Breast epithelium (tissue), 4 donors: ENCODE measurements at regions not wholly inside any gene's neighbourhood (a gene's known extent, or its start where the extent isn't known, plus 50 kb on each side); places are given as distances from the start of the nearest gene placed in this dataset.
"Not testable (repeated sequence)": the region's sequence is repeated elsewhere in the genome, so short reads cannot be mapped to it uniquely, and the experiment has no call there.

Source experiments
- DNase-seq, 2 donors: peaks; one replicate each; pipeline ENCODE4 v3.0.0-alpha.2; 2019; ENCODE audit warnings: low spot score in 2 of 2
- H3K27ac ChIP-seq, 2 donors: fragments of 200-600 bp; sonication (generic) in 1 of 2; one replicate each; pipeline ENCODE4 v1.5.1; 2016 to 2019; ENCODE audit warnings: mild to moderate bottlenecking in 1 of 2
- H3K27me3 ChIP-seq, 2 donors: fragments of 200-600 bp; sonication (generic) in 1 of 2; one replicate each; pipeline versions ENCODE4 v1.5.1 to v1.6.0; 2017 to 2019; ENCODE audit warnings: control low read depth in 1 of 2, mild to moderate bottlenecking in 1 of 2
- H3K36me3 ChIP-seq: fragments of 200-600 bp; one replicate; pipeline ENCODE4 v1.5.1; 2019
- H3K4me1 ChIP-seq, 2 donors: fragments of 200-600 bp; sonication (generic); one replicate each; pipeline ENCODE4 v1.5.1; 2016 to 2019; ENCODE audit warnings: control low read depth in 1 of 2
- H3K4me3 ChIP-seq, 3 donors: fragments of 200-600 bp; sonication (generic); 1 replicate in 2 of 3; 2 replicates in 1 of 3; pipeline ENCODE4 v1.5.1; 2016 to 2019; ENCODE audit warnings: mild to moderate bottlenecking in 3 of 3, moderate library complexity in 2 of 3
- H3K9me3 ChIP-seq, 2 donors: fragments of 200-600 bp; sonication (generic) in 1 of 2; one replicate each; pipeline ENCODE4 v1.5.1; 2016 to 2019; ENCODE audit warnings: control low read depth in 1 of 2
- CTCF ChIP-seq, 3 donors: fragments of 450-650 bp; IDR thresholded peaks; one replicate each; pipeline ENCODE4 v1.5.1; 2016 to 2017; ENCODE audit warnings: antibody characterized with exemption in 3 of 3, mild to moderate bottlenecking in 3 of 3, moderate library complexity in 3 of 3
- POLR2A ChIP-seq: fragments of 450-650 bp; IDR thresholded peaks from one replicate; pipeline ENCODE4 v1.6.1; 2016; ENCODE audit warnings: antibody characterized with exemption, mild to moderate bottlenecking, moderate library complexity
- POLR2AphosphoS5 ChIP-seq, 3 donors: sonication (generic); formaldehyde crosslinking; IDR thresholded peaks; one replicate each; pipeline ENCODE4 v1.6.1; 2017; ENCODE audit warnings: antibody characterized with exemption in 3 of 3
- intact Hi-C: fragments of 100-400 bp; cut with DNase I; formaldehyde crosslinking; loops from one replicate; pipeline ENCODE4 v1.15.1; 2023; ENCODE audit warnings: low total_unique reads

- Histone ChIP-seq H3K27me3 (no peaks in the 10 kb centered on the region), H3K27ac (peak overlapping the region in 1 of 2 donors; percentile 14), H3K9me3 (no peaks in the 10 kb centered on the region), H3K36me3 (no peaks in the 10 kb centered on the region), H3K4me1 (peaks cover 0 to 2% of the 10 kb centered on the region in 2 donors), H3K4me3 (no peak overlapping the region)
- DNase-seq: no peak
- TF ChIP-seq POLR2AphosphoS5 (IDR thresholded peaks at IDR 0.05) (peak; percentile 38 to 71 (median 66)), CTCF (IDR thresholded peaks at IDR 0.05) (no peak)
- intact Hi-C loops: no loop called here
These were observed 76.1 kb downstream of the ARRDC3 start for GRCh38 chr5:91307048-91307447.

- Histone ChIP-seq H3K36me3 (no peaks in the 10 kb centered on the region), H3K27me3 (no peaks in the 10 kb centered on the region), H3K4me3 (no peak overlapping the region), H3K9me3 (no peaks in the 10 kb centered on the region), H3K4me1 (no peaks in the 10 kb centered on the region), H3K27ac (peak overlapping the region in 1 of 2 donors; percentile 14)
- no peak for TF ChIP-seq CTCF (IDR thresholded peaks at IDR 0.05)
- no peak for TF ChIP-seq POLR2A
- no peak for TF ChIP-seq POLR2AphosphoS5 (IDR thresholded peaks at IDR 0.05)
- intact Hi-C loops: no loop called here
- DNase-seq: no peak
These were observed 76.6 kb downstream of the ARRDC3 start for GRCh38 chr5:91306497-91306896.

- DNase-seq: no peak
- peak overlapping the region in 1 of 2 donors; percentile 14 for H3K27ac ChIP-seq
- no peaks in the 10 kb centered on the region for H3K9me3 ChIP-seq
- no peaks in the 10 kb centered on the region for H3K36me3 ChIP-seq
- H3K27me3 ChIP-seq: no peaks in the 10 kb centered on the region
- H3K4me3 ChIP-seq: no peak overlapping the region
- TF ChIP-seq POLR2A (no peak), CTCF (IDR thresholded peaks at IDR 0.05) (no peak), POLR2AphosphoS5 (IDR thresholded peaks at IDR 0.05) (no peak)
- no peaks in the 10 kb centered on the region for H3K4me1 ChIP-seq
- intact Hi-C loops: no loop called here
These were observed 77.5 kb downstream of the ARRDC3 start for GRCh38 chr5:91305640-91306039.

- H3K27ac ChIP-seq, H3K4me1 ChIP-seq, H3K36me3 ChIP-seq, H3K9me3 ChIP-seq, H3K27me3 ChIP-seq, intact Hi-C loops, DNase-seq, H3K4me3 ChIP-seq: not testable (repeated sequence)
These were observed 79.1 kb downstream of the ARRDC3 start for GRCh38 chr5:91304015-91304414.

- no peaks in the 10 kb centered on the region for H3K27me3 ChIP-seq
- H3K4me3 ChIP-seq: no peak overlapping the region
- no peaks in the 10 kb centered on the region for H3K4me1 ChIP-seq
- H3K9me3 ChIP-seq: no peaks in the 10 kb centered on the region
- no peak for TF ChIP-seq CTCF (IDR thresholded peaks at IDR 0.05)
- TF ChIP-seq POLR2A: no peak
- intact Hi-C loops: no loop called here
- no peaks in the 10 kb centered on the region for H3K36me3 ChIP-seq
- DNase-seq: no peak
- H3K27ac ChIP-seq: peak overlapping the region in 1 of 2 donors; percentile 1
These were observed 80.2 kb downstream of the ARRDC3 start for GRCh38 chr5:91302958-91303357.

GRCh38 chr5:91302305-91302704, 80.8 kb downstream of the ARRDC3 start:
- intact Hi-C loops: no loop called here
- TF ChIP-seq POLR2AphosphoS5 (IDR thresholded peaks at IDR 0.05) (no peak), POLR2A (no peak), CTCF (IDR thresholded peaks at IDR 0.05) (no peak)
- no peak for DNase-seq
- H3K36me3 ChIP-seq: no peaks in the 10 kb centered on the region
- no peaks in the 10 kb centered on the region for H3K4me1 ChIP-seq
- no peak overlapping the region for H3K4me3 ChIP-seq
- H3K27me3 ChIP-seq: no peaks in the 10 kb centered on the region
- H3K9me3 ChIP-seq: no peaks in the 10 kb centered on the region
- H3K27ac ChIP-seq: peak overlapping the region in 1 of 2 donors; percentile 27
